Stimulated activated CD4-positive, alpha-beta T cell treated with anti-CD3 and anti-CD28 coated beads, Interleukin-4, amount 100 ng/mL, for 48 hours (primary cell): ENCODE measurements at regions not wholly inside any gene's neighbourhood (a gene's known extent, or its start where the extent isn't known, plus 50 kb on each side); places are given as distances from the start of the nearest gene placed in this dataset.

Experiments used
- DNase-seq, 2 donors: peaks; one replicate each; pipeline ENCODE4 v3.0.0-alpha.2; 2020; ENCODE audit warnings: low read depth in 2 of 2

GRCh38 chr11:70570693-70571395 is 172.5 kb downstream of the CTTN start:
- no peak for DNase-seq

DNA sequence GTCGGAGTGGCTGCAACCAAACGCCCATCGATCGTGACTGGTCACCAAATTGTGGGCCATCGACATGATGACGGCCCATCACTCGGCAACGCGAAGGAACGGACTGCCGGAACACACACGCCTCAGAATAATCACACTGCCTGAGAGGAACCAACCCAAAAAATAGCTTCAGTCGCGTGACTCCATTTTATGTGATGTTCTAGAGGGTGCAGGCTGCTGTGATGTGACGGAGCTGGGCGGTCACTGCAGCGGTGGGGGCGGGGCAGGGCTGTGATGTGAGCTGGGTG is 174.6 kb downstream of the CTTN start:
- no peak for DNase-seq

- DNase-seq, result no peak
These were observed 175.4 kb downstream of the CTTN start for GRCh38 chr11:70573701-70574151.

GRCh38 chr11:70574725-70575347 is 176.5 kb downstream of the CTTN start:
- no peak for DNase-seq

GRCh38 chr11:70575396-70576060 is 177.2 kb downstream of the CTTN start:
- no peak for DNase-seq

- no peak for DNase-seq
These were observed 178.9 kb downstream of the CTTN start for GRCh38 chr11:70577258-70577603.

DNA sequence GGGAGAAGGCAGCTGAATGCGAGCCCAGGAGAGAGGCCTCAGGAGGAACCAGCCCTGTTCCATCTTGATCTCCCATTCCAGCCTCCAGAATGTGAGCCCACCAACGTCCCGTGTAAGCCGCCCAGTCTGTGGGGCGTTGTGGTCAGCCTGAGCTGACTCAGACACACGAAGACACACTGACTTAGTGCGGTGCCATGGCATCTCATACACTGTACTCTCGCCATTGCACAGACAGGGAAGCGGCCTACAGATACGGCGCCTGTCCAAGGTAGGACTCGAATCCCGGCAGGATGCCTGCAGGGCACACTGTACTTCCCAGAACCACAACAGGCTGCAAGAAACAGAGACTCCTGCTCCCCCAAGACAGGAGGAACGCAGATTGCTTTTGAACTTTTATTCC is 179.6 kb downstream of the CTTN start:
- DNase-seq, result no peak

- DNase-seq, result no peak
These were observed 180.0 kb downstream of the CTTN start for GRCh38 chr11:70578371-70578770.

DNA sequence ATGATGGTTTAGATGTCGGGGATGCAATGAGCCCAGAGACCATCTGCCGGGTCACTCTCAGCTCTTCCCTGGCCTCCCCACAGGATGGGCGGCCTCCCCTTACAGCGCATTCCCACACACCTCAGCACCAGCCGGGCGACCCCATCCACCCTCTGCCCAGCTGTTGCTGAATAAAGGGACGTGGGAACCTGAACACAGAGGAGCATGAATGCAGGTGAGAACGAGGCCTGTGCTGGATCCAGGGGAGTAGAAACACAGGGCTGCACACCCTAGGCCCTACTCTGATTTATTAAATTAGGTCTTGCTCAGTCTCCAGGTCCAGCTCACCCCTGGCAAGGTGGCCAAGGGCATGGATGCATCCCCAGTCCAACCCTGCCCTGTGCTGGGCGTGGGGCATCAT is 180.5 kb downstream of the CTTN start:
- no peak for DNase-seq

GRCh38 chr11:70579316-70579955 is 181.1 kb downstream of the CTTN start:
- no peak for DNase-seq

DNA sequence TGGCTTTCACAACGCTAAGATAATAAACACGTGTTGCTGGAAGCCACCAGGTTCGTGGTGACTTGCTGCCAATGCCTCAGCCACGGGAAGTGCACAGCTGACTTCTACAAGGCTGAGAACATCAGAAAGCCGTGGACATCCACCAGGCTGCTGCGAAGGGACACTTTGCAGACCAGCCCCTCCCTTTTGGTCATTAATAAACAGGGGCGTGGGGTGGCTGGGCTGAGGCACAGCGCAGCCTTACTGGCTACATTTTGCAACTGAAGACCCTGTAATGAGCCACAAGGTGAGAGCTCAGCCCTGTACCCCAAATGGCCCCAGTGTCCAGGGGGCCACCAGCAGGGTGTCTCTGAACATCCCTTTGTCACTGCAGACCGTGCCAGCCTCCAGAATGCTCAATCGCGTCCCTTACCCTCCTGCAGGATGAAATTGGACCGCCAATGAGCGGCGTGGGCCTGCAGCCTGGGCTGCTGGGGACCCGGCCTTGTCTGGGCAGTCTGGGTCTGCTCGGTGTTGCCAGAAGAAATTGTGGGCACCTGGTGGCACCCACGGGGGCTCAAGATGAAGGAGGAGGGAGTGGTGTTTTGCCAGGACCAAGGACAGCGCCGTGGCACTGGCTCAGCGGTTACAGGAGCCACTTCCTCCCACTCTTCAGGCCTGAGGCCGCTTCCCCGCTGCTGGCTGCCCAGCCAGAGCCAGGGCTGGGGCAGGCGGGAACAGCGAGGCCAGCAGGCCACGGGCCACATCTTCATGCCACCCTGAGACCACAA is 181.9 kb downstream of the CTTN start:
- no peak for DNase-seq

DNA sequence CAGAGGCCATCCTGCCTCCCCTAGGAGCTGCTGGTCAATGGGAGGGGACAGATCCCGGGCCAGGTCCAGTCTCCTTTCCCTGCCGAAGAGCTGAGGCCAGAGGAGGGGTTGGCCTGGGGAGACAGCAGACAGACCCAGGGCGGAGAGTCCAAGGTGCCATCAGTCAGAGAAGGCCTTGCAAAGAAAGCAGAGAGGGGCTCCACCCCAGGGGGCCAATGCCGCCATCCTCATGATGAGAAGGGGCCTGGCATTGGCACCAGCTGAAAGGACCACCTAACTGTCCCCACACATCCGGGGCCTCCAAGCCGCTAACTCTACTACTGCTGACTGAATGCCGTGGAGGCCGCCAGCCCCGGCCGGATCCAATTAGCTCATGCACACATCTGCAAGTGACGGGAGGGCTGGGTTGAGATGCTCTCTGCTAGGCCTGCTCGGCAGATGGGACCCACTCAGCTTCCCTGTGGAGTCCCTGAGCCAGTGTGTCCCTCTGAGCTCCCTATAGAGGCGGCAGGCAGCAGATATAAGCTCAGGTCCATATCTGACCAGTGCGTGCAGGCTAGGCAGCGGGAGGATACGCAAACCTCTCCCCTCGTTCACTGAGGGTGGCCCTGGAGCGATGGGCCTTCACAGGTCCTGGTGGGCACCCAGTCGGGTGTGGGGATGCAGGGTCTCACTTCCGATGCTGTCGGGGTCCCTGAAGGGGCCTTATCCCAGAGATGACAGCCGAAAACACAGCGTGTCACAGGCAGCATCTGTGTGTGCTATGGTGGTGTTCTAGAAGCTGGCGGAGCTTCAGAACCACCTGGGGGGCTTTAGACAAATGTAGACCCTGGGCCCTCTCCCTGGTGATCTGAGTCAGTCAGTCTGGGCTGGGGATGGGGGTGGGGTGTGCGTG is 183.9 kb downstream of the CTTN start:
- DNase-seq, result no peak

DNA sequence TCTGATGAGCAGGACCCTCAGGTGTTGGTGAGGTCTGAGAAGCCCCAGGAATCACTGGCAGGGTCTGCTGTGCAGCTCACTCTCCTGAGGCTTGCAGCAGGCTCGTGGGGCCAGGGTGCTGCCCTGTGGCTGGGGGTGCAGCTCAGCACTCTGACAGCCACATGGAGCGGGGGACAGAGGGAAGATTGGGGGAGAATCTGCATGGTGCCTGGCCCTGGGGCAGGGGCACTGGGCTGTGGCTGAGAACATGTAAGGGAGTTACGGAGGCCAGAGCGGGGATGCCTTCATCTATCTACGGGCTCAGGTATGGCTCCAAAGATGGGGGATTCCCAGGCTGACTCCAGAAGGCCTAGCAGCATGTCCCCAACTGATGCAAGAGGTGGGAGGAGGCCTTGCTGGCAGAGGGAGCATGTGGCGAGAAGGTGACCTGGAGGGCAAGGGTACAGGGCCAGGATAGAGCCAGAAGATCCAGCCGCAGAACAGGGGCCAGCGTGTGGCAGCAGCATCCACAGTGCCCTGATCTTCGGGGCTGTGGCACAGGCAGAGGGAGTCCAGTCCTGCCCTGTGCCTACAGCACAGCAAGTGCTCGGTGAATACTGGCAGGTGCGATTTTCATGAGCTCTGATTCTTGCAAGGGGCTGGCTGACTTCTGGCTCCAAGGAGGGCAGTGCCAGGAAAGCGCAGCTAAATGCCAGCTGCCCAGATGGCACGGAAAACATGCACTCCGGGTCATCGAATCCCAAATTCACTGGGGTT is 184.7 kb downstream of the CTTN start:
- no peak for DNase-seq

DNA sequence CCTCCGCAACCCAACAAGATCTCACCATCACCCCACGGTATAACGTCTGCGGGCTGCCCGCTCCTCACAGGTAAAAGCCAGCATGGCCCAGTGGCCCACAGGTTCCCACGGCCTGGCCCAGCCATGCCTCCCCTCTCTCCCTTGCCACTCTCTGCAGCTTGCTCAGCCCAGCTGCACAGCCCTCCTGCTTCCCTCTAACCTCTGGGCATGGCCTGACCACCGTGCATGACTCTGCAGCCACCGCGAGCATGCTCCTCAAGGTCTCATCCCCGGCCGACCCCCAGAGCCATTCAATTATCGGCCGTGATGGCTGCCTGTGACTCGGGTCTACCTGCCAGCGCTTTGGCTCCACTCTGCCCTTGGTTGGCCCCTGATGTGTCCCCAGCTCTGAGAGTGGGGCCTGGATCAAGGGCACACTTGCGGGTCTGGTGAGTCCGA is 185.5 kb downstream of the CTTN start:
- DNase-seq, result no peak

GRCh38 chr11:70584498-70585235 is 186.3 kb downstream of the CTTN start:
- DNase-seq, result no peak

- DNase-seq, result no peak
These were observed 186.9 kb downstream of the CTTN start for GRCh38 chr11:70585236-70585545.

- no peak for DNase-seq
These were observed 188.1 kb downstream of the CTTN start for GRCh38 chr11:70586261-70587074.

DNA sequence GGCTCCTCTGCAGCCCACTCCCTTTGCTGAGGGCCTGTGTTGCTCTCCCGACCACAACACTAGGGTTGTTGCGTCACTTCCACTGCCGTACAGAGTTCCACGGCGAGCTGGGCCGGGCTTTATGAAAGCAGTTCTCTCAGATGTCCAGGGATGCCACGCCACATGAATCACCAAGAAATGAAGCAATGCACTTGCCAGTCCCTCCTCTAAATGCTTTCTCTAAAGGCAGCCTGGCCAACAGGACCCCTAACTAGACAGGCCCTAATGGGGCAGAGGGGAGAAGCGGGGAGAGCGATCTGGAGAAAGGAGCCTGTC is 188.7 kb downstream of the CTTN start:
- DNase-seq, result no peak

- DNase-seq, result no peak
These were observed 192.1 kb downstream of the CTTN start for GRCh38 chr11:70590356-70590991.
